Upper lobe of left lung (tissue), 6 donors: ENCODE measurements at regions not wholly inside any gene's neighbourhood (a gene's known extent, or its start where the extent isn't known, plus 50 kb on each side); places are given as distances from the start of the nearest gene placed in this dataset.

Experiments used
- ATAC-seq, 2 donors: fragments of 200-7000 bp; cut with Tn5 transposase; one replicate each; pipeline ENCODE4 v1.9.1; 2022; ENCODE audit warnings: mild to moderate bottlenecking in 2 of 2, moderate library complexity in 2 of 2; ENCODE audit not compliant: low FRiP score in 2 of 2
- DNase-seq, 2 donors: peaks; one replicate each; pipeline ENCODE4 v3.0.0-alpha.2; 2019 to 2020
- H3K27ac ChIP-seq, 4 donors: fragments of 200-600 bp; sonication (generic); one replicate each; pipeline ENCODE4 v1.5.1; 2016 to 2019
- H3K27me3 ChIP-seq, 4 donors: fragments of 200-600 bp; sonication (generic); one replicate each; pipeline ENCODE4 v1.5.1; 2017 to 2019
- H3K36me3 ChIP-seq, 4 donors: fragments of 200-600 bp; sonication (generic); one replicate each; pipeline ENCODE4 v1.5.1; 2016 to 2019
- H3K4me1 ChIP-seq, 4 donors: fragments of 200-600 bp; sonication (generic); one replicate each; pipeline ENCODE4 v1.5.1; 2018 to 2019
- H3K4me3 ChIP-seq, 4 donors: fragments of 200-600 bp; sonication (generic); one replicate each; pipeline ENCODE4 v1.5.1; 2017 to 2019; ENCODE audit warnings: mild to moderate bottlenecking in 2 of 4, moderate library complexity in 1 of 4
- H3K9me3 ChIP-seq, 4 donors: fragments of 200-600 bp; sonication (generic); one replicate each; pipeline ENCODE4 v1.5.1; 2018 to 2019
- CTCF ChIP-seq, 6 experiments: fragments of 450-650 bp in 4 of 6; fragments of 200-600 bp in 2 of 6; sonication (generic) in 2 of 6; IDR thresholded peaks; one replicate each; pipeline ENCODE4 v1.5.1; 2016 to 2019; ENCODE audit warnings: antibody characterized with exemption in 6 of 6
- EP300 ChIP-seq, 4 donors: sonication (generic); formaldehyde crosslinking; IDR thresholded peaks; one replicate each; pipeline ENCODE4 v1.5.1; 2017; ENCODE audit warnings: antibody characterized with exemption in 4 of 4, control low read depth in 2 of 4
- POLR2A ChIP-seq, 4 donors: fragments of 450-650 bp; IDR thresholded peaks; one replicate each; pipeline ENCODE4 v1.5.1; 2016 to 2017; ENCODE audit warnings: antibody characterized with exemption in 4 of 4, mild to moderate bottlenecking in 2 of 4
- POLR2AphosphoS5 ChIP-seq, 2 donors: sonication (generic); formaldehyde crosslinking; IDR thresholded peaks; one replicate each; pipeline ENCODE4 v1.5.1; 2017; ENCODE audit warnings: antibody characterized with exemption in 2 of 2
- WGBS, 2 donors: methylation state at CpG; one replicate each; pipeline ENCODE4 v1.1.5; 2017 to 2018; 5-methylcytosine and 5-hydroxymethylcytosine counted together
- donor health status: DM: no; HTN: no; CAD: no; lungs with moderate emphysema.
- donor health status: DM: no; HTN: yes; CAD: no; lungs with severe emphysema.

- no peak for TF ChIP-seq EP300 (IDR thresholded peaks at IDR 0.05)
- no peak for TF ChIP-seq POLR2A (IDR thresholded peaks at IDR 0.05)
- TF ChIP-seq CTCF (IDR thresholded peaks at IDR 0.05): no peak
- no peak for TF ChIP-seq POLR2AphosphoS5 (IDR thresholded peaks at IDR 0.05)
- Histone ChIP-seq H3K4me1 (no peaks in the 10 kb centered on the region), H3K36me3 (no peaks in the 10 kb centered on the region), H3K27me3 (no peaks in the 10 kb centered on the region), H3K4me3 (no peak overlapping the region), H3K9me3 (no peaks in the 10 kb centered on the region), H3K27ac (no peak overlapping the region)
- DNase-seq (no peak), ATAC-seq (no peak)
- 73 to 80% methylated on average over 2 of the region's 2 CpGs for WGBS, 2 donors
Measured at GRCh38 chr1:209416716-209417115, 166.8 kb upstream of the CAMK1G start.

- ATAC-seq (no peak), DNase-seq (no peak)
- TF ChIP-seq CTCF (IDR thresholded peaks at IDR 0.05) (no peak), POLR2AphosphoS5 (IDR thresholded peaks at IDR 0.05) (no peak), EP300 (IDR thresholded peaks at IDR 0.05) (no peak), POLR2A (IDR thresholded peaks at IDR 0.05) (no peak)
- no peaks in the 10 kb centered on the region for H3K36me3 ChIP-seq
- WGBS, 2 donors: 78 to 79% methylated on average over 2 to 3 of the region's 3 CpGs
- no peak overlapping the region for H3K27ac ChIP-seq
- H3K27me3 ChIP-seq: no peaks in the 10 kb centered on the region
- H3K9me3 ChIP-seq: no peaks in the 10 kb centered on the region
- no peak overlapping the region for H3K4me3 ChIP-seq
- no peaks in the 10 kb centered on the region for H3K4me1 ChIP-seq
Measured at GRCh38 chr1:209417761-209418160, 165.8 kb upstream of the CAMK1G start.

GRCh38 chr1:209420276-209420675 is 163.2 kb upstream of the CAMK1G start:
- no peaks in the 10 kb centered on the region for H3K4me1 ChIP-seq
- H3K4me3 ChIP-seq: no peak overlapping the region
- TF ChIP-seq CTCF (IDR thresholded peaks at IDR 0.05) (no peak), POLR2AphosphoS5 (IDR thresholded peaks at IDR 0.05) (no peak), POLR2A (IDR thresholded peaks at IDR 0.05) (no peak), EP300 (IDR thresholded peaks at IDR 0.05) (no peak)
- no peaks in the 10 kb centered on the region for H3K36me3 ChIP-seq
- ATAC-seq: no peak
- H3K27me3 ChIP-seq: no peaks in the 10 kb centered on the region
- WGBS, 2 donors: 72 to 75% methylated on average over 4 of the region's 4 CpGs
- no peak for DNase-seq
- no peak overlapping the region for H3K27ac ChIP-seq
- H3K9me3 ChIP-seq: no peaks in the 10 kb centered on the region

GRCh38 chr1:209421186-209421585 is 162.3 kb upstream of the CAMK1G start:
- no peaks in the 10 kb centered on the region for H3K9me3 ChIP-seq

More at GRCh38 chr1:209421186-209421585, 162.3 kb upstream of the CAMK1G start:
- no peak overlapping the region for H3K27ac ChIP-seq
- WGBS, 2 donors: 71 to 83% methylated on average over 2 to 4 of the region's 4 CpGs
- TF ChIP-seq POLR2AphosphoS5 (IDR thresholded peaks at IDR 0.05) (no peak), POLR2A (IDR thresholded peaks at IDR 0.05) (no peak), EP300 (IDR thresholded peaks at IDR 0.05) (no peak), CTCF (IDR thresholded peaks at IDR 0.05) (no peak)
- ATAC-seq (no peak), DNase-seq (no peak)
- no peaks in the 10 kb centered on the region for H3K4me1 ChIP-seq
- H3K36me3 ChIP-seq: no peaks in the 10 kb centered on the region
- no peaks in the 10 kb centered on the region for H3K27me3 ChIP-seq
- no peak overlapping the region for H3K4me3 ChIP-seq
